ENCODE measurements at regions not wholly inside any gene's neighbourhood (a gene's known extent, or its start where the extent isn't known, plus 50 kb on each side); places are given as distances from the start of the nearest gene placed in this dataset.

DNA sequence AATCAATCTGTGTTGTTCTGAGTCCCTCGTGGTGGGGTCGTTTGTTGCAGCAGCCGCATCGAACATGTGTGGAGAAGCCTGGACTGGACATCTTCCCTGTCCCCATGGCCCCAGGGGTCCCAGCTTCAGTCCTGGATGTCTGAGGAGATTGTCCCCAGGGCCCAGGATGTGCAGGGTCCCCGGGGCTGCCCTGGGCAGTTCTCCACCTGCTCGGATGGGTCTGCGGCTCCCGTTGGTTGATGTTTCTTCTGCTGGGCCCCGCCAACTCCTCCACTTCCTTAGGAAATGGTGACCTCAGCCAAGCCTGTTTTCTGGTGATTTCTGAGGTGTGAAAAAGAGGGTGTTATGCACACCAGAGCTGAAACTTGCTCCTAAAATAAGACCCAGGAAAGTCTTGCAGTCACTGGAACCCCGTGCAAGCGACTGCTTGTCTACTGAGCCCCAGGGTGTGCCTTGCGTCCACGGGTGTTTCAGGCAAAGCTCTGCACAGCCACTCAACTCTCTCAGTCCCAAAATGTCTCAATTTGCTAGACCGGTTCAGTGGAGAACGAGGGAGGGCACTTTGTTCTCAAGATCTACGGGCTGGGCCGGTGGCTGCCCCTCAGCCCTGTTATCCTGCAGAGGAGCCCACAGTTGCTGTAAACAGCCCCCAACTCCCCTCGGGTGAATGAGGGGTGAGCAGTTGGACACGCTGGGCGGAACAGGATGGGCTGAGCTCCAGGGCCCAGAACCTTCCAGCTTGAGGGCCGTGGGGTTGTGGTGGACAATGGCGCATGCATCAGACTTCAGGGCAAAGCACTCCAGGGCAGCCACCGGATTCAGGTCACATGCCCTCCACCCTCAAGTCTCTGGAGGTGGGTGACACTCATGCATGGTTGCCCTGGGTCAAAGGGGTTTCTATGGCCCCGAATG lies 66.7 kb upstream of the OLFM1 start:
- Histone ChIP-seq H2BK15ac (ENCODE audit: low read depth, low read length) (no peak overlapping the region), H3K27ac (ENCODE audit: insufficient read length, low read depth, low read length) (no peak overlapping the region), H3K79me1 (ENCODE audit: insufficient read depth, low read depth, low read length, poor library complexity, severe bottlenecking) (no peaks in the 10 kb centered on the region), H4K5ac (ENCODE audit: insufficient read length, low read depth, low read length) (no peak overlapping the region), H3K56ac (ENCODE audit: insufficient read length, low read depth, low read length) (no peak overlapping the region), H2AFZ (ENCODE audit: low read length) (no peak overlapping the region), H4K91ac (ENCODE audit: insufficient read length, low read depth, low read length) (no peak overlapping the region), H3K79me2 (ENCODE audit: insufficient read depth, low read length) (no peaks in the 10 kb centered on the region), H3K14ac (ENCODE audit: insufficient read depth, low read length) (no peak overlapping the region; the same call in 1 of the 2 replicates), H2AK5ac (ENCODE audit: insufficient read length, low read length) (no peak overlapping the region), H3K4me2 (ENCODE audit: insufficient read depth, insufficient read length, low read length) (no peak overlapping the region), H3T11ph (ENCODE audit: low read length) (no peak overlapping the region), H4K8ac (replicated peaks; ENCODE audit: insufficient read length, low read depth, low read length) (no peak overlapping the region), H4K20me1 (ENCODE audit: control insufficient read depth, insufficient read depth, insufficient read length) (no peaks in the 10 kb centered on the region), H3K4me1 (ENCODE audit: insufficient read depth, low read length) (no peaks in the 10 kb centered on the region), H3K27me3 (ENCODE audit: insufficient read depth, low read length) (no peaks in the 10 kb centered on the region), H3K23me2 (ENCODE audit: insufficient read length, low read depth, low read length, poor library complexity, severe bottlenecking) (no peaks in the 10 kb centered on the region), H2BK12ac (ENCODE audit: insufficient read length, low read depth, low read length) (no peak overlapping the region), H2BK20ac (ENCODE audit: low read depth, low read length, poor library complexity, severe bottlenecking) (no peak overlapping the region), H2BK5ac (ENCODE audit: insufficient read length, low read length) (no peak overlapping the region), H3K9ac (ENCODE audit: extremely low read depth, insufficient read length, low read length) (no peak overlapping the region), H3K23ac (ENCODE audit: insufficient read length, low read depth, low read length) (no peak overlapping the region), H3K18ac (ENCODE audit: insufficient read length, low read depth, low read length) (no peak overlapping the region), H3K9me3 (ENCODE audit: control insufficient read depth, low read depth, low read length) (no peaks in the 10 kb centered on the region), H2BK120ac (ENCODE audit: low read depth, low read length, poor library complexity, severe bottlenecking) (no peak overlapping the region), H3K4ac (ENCODE audit: low read depth, low read length) (no peak overlapping the region)
- Mint-ChIP-seq H3K27ac (no peak overlapping the region), H3K27me3 (ENCODE audit: low read depth) (peaks cover 3% of the 10 kb centered on the region), H3K36me3 (ENCODE audit: insufficient read depth in 1 of 3, low read depth in 3 of 3) (no peaks in the 10 kb centered on the region; a peak in 1 of 7 replicates), H3K9me3 (peaks cover 0 to 10% of the 10 kb centered on the region in 2 experiments; a peak in 2 of 5 replicates), H3K4me1 (peaks cover 4 to 5% of the 10 kb centered on the region in 2 experiments; a peak in 3 of 4 replicates), H3K4me3 (no peak overlapping the region)
- TF ChIP-seq, protein P1, sequence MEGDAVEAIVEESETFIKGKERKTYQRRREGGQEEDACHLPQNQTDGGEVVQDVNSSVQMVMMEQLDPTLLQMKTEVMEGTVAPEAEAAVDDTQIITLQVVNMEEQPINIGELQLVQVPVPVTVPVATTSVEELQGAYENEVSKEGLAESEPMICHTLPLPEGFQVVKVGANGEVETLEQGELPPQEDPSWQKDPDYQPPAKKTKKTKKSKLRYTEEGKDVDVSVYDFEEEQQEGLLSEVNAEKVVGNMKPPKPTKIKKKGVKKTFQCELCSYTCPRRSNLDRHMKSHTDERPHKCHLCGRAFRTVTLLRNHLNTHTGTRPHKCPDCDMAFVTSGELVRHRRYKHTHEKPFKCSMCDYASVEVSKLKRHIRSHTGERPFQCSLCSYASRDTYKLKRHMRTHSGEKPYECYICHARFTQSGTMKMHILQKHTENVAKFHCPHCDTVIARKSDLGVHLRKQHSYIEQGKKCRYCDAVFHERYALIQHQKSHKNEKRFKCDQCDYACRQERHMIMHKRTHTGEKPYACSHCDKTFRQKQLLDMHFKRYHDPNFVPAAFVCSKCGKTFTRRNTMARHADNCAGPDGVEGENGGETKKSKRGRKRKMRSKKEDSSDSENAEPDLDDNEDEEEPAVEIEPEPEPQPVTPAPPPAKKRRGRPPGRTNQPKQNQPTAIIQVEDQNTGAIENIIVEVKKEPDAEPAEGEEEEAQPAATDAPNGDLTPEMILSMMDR (conservative IDR thresholded peaks at IDR 0.05): no peak
- no peak for DNase-seq
- WGBS (ENCODE audit: extremely low coverage, insufficient read length, low lambda C conversion rate): no CpG with 5 or more reads among the region's 24 CpGs

Data from H9 (cell line).